IPS-20b (cell line): ENCODE measurements at regions not wholly inside any gene's neighbourhood (a gene's known extent, or its start where the extent isn't known, plus 50 kb on each side); places are given as distances from the start of the nearest gene placed in this dataset.

Experiments used
- H3K27ac ChIP-seq: one replicate; pipeline ENCODE4 v1.5.1; 2013; ENCODE audit warnings: low read length
- H3K27me3 ChIP-seq: 2 replicates; pipeline ENCODE4 v1.6.1; 2013; ENCODE audit warnings: mild to moderate bottlenecking, low read length, inconsistent platforms; ENCODE audit not compliant: insufficient read depth
- H3K36me3 ChIP-seq: 2 replicates; pipeline ENCODE4 v1.6.1; 2013; ENCODE audit warnings: low read depth, mild to moderate bottlenecking, inconsistent platforms, low read length, moderate library complexity; ENCODE audit not compliant: insufficient read depth
- H3K4me1 ChIP-seq: 2 replicates; pipeline ENCODE4 v1.6.1; 2013; ENCODE audit warnings: mild to moderate bottlenecking, control low read depth, inconsistent platforms, low read length, moderate library complexity; ENCODE audit not compliant: insufficient read depth
- H3K4me3 ChIP-seq: 2 replicates; pipeline ENCODE4 v1.5.1; 2013; ENCODE audit warnings: mild to moderate bottlenecking, low read length, inconsistent platforms
- H3K9ac ChIP-seq: 2 replicates; pipeline ENCODE4 v1.6.1; 2013; ENCODE audit warnings: low read depth, mild to moderate bottlenecking, inconsistent platforms, low read length, moderate library complexity
- H3K9me3 ChIP-seq: 2 replicates; pipeline ENCODE4 v1.6.1; 2013; ENCODE audit warnings: mild to moderate bottlenecking, low read depth, low read length, inconsistent platforms; ENCODE audit not compliant: insufficient read depth

- Histone ChIP-seq H3K4me3 (no peak overlapping the region), H3K4me1 (peaks cover under 1% of the 10 kb centered on the region; the same call in 1 of the 2 replicates), H3K36me3 (no peaks in the 10 kb centered on the region), H3K27me3 (no peaks in the 10 kb centered on the region; the same call in 1 of the 2 replicates), H3K9ac (no peak overlapping the region), H3K9me3 (no peaks in the 10 kb centered on the region), H3K27ac (no peak overlapping the region)
These were observed 301.3 kb upstream of the SKOR2 start for GRCh38 chr18:47552783-47553182.

DNA sequence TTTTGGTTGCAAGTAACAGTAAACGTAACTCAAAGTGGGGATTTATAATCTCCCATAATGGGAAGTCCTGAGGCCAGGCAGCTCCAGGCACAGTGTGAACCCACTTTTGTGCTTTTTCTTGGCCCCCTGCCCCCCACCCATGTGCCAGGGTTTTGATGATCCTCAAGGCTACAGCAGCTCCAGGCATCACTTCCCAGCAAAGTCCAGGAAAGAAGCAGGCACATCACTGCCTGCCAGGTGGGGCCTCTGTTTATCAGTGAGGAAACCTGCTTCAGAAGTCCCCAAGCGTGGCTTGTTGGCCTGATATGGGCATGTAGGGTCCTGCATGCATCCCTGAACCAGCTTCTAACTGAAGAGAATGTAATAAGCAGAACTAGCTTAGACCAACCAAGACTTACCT, 299.2 kb upstream of the SKOR2 start:
- H3K4me1 ChIP-seq, result no peaks in the 10 kb centered on the region
- H3K4me3 ChIP-seq, result no peak overlapping the region
- H3K27ac ChIP-seq, result no peak overlapping the region
- H3K9me3 ChIP-seq, result no peaks in the 10 kb centered on the region
- H3K27me3 ChIP-seq, result no peaks in the 10 kb centered on the region; the same call in 1 of the 2 replicates
- no peaks in the 10 kb centered on the region for H3K36me3 ChIP-seq
- no peak overlapping the region for H3K9ac ChIP-seq

GRCh38 chr18:47549021-47549540, 297.6 kb upstream of the SKOR2 start:
- Histone ChIP-seq H3K36me3 (no peaks in the 10 kb centered on the region), H3K4me3 (no peak overlapping the region), H3K9me3 (no peaks in the 10 kb centered on the region), H3K9ac (no peak overlapping the region), H3K27ac (no peak overlapping the region), H3K4me1 (no peaks in the 10 kb centered on the region), H3K27me3 (no peaks in the 10 kb centered on the region)

GRCh38 chr18:47547539-47548202, 296.2 kb upstream of the SKOR2 start:
- Histone ChIP-seq H3K4me3 (no peak overlapping the region), H3K27ac (no peak overlapping the region), H3K4me1 (no peaks in the 10 kb centered on the region), H3K36me3 (no peaks in the 10 kb centered on the region), H3K27me3 (no peaks in the 10 kb centered on the region), H3K9ac (no peak overlapping the region), H3K9me3 (no peaks in the 10 kb centered on the region)

- no peaks in the 10 kb centered on the region for H3K36me3 ChIP-seq
- no peak overlapping the region for H3K9ac ChIP-seq
- H3K27me3 ChIP-seq, result no peaks in the 10 kb centered on the region
- no peaks in the 10 kb centered on the region for H3K4me1 ChIP-seq
- H3K4me3 ChIP-seq, result no peak overlapping the region
- no peaks in the 10 kb centered on the region for H3K9me3 ChIP-seq
- no peak overlapping the region for H3K27ac ChIP-seq
These were observed 294.2 kb upstream of the SKOR2 start for GRCh38 chr18:47545613-47546012.

- Histone ChIP-seq H3K27me3 (no peaks in the 10 kb centered on the region), H3K4me1 (no peaks in the 10 kb centered on the region), H3K9ac (no peak overlapping the region)
These were observed 291.6 kb upstream of the SKOR2 start for GRCh38 chr18:47543080-47543479.

DNA sequence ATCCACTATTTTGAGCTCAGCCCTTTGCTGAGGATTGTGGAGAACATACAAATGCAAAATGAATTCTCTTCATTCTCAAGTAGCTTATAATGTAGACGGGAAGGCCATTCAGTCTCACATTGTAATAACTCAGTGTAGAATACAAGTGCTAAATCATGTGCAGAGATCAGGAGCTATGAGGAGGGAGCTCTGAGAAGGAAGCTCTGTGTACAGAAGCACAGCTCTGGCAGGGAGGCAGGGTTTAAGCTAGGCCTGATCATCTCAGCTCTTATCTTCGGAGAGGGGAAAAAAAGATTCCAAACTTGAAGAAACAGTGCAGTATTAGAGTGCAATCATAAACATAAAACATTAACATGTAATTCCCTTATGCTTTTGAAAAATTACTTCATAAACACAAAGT, 291.1 kb upstream of the SKOR2 start:
- H3K27me3 ChIP-seq, result no peaks in the 10 kb centered on the region
- no peaks in the 10 kb centered on the region for H3K4me1 ChIP-seq
- H3K36me3 ChIP-seq, result no peaks in the 10 kb centered on the region
- H3K9me3 ChIP-seq, result no peaks in the 10 kb centered on the region
- H3K9ac ChIP-seq, result no peak overlapping the region
- H3K4me3 ChIP-seq, result no peak overlapping the region
- H3K27ac ChIP-seq, result no peak overlapping the region

More at GRCh38 chr18:47543080-47543479, 291.6 kb upstream of the SKOR2 start:
- H3K36me3 ChIP-seq, result no peaks in the 10 kb centered on the region
- H3K27ac ChIP-seq, result no peak overlapping the region
- no peak overlapping the region for H3K4me3 ChIP-seq
- no peaks in the 10 kb centered on the region for H3K9me3 ChIP-seq

DNA sequence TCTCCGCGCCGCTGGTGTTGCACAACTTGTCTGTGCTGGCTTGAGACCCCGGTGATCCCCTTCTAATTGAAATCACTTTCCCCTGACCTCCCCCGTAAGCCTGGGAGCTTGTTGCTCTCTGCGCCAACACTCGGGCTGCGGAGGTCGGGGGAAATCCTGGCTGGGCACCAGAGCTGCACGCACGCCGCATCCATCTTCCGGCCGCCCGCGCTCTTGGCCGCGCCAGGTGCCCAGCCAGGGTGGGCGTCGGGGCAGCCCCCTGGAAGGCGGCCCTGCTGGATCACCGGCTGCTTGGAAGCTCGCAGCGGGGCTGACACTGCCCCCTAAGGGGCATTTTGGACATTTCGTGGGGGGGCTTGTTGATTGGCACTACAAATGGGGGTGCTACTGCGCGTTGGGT, 280.3 kb upstream of the SKOR2 start:
- Histone ChIP-seq H3K9ac (no peak overlapping the region), H3K4me1 (no peaks in the 10 kb centered on the region), H3K27me3 (peaks cover 4% of the 10 kb centered on the region; the same call in 1 of the 2 replicates), H3K9me3 (no peaks in the 10 kb centered on the region), H3K4me3 (no peak overlapping the region; the same call in 1 of the 2 replicates), H3K27ac (no peak overlapping the region), H3K36me3 (no peaks in the 10 kb centered on the region)

- H3K27ac ChIP-seq, result no peak overlapping the region
- H3K27me3 ChIP-seq, result peaks cover 4% of the 10 kb centered on the region; the same call in 1 of the 2 replicates
- H3K4me3 ChIP-seq, result no peak overlapping the region
- H3K9me3 ChIP-seq, result no peaks in the 10 kb centered on the region
- H3K36me3 ChIP-seq, result no peaks in the 10 kb centered on the region
- no peak overlapping the region; the same call in 1 of the 2 replicates for H3K9ac ChIP-seq
- no peaks in the 10 kb centered on the region for H3K4me1 ChIP-seq
These were observed 279.2 kb upstream of the SKOR2 start for GRCh38 chr18:47530695-47531094.

GRCh38 chr18:47528343-47528742, 276.9 kb upstream of the SKOR2 start:
- Histone ChIP-seq H3K27ac (no peak overlapping the region), H3K9ac (no peak overlapping the region), H3K36me3 (no peaks in the 10 kb centered on the region), H3K4me1 (no peaks in the 10 kb centered on the region), H3K27me3 (peaks cover 4% of the 10 kb centered on the region; the same call in 1 of the 2 replicates), H3K9me3 (no peaks in the 10 kb centered on the region), H3K4me3 (no peak overlapping the region)

DNA sequence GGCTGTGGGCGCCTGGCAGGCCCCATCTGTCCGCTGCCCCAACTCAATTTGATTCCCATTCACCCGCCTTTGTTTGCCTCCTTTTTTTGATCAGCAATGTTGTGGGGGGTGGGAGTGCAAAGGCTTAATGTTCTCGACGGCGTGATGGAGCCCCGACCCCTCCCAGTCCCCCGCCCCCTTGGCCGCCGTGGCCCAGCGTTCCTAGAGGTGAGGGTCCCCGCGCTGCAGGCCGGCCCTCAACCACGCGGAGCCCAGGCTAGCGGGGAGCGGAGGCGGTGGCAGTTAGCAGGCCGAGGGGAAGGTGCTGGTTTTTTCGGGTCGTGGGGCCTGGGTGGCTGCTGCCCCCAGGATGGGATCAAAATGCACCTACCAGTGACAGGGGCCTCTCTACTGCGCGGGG, 274.7 kb upstream of the SKOR2 start:
- Histone ChIP-seq H3K27me3 (no peaks in the 10 kb centered on the region), H3K36me3 (no peaks in the 10 kb centered on the region)

DNA sequence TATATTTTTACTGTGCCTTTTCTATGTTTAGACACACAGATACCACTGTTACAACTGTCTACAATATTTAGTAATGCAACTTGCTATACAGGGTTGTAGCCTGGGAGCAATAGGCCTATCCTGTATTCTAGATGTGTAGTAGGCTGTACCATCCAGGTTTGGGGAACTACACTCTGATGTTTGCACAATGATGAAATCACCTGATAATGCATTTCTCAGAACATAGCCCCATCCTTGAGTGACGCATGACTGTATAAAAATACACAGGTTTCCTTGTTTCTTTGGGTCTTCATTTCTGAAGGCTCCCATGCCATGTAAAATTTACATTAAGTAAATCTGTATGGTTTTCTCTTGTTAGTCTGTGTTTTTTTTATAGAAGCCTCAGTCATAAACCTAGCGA, 270.9 kb upstream of the SKOR2 start:
- no peaks in the 10 kb centered on the region for H3K9me3 ChIP-seq
- H3K9ac ChIP-seq, result no peak overlapping the region
- no peaks in the 10 kb centered on the region for H3K27me3 ChIP-seq
- no peak overlapping the region for H3K4me3 ChIP-seq
- no peaks in the 10 kb centered on the region for H3K36me3 ChIP-seq
- no peak overlapping the region for H3K27ac ChIP-seq
- no peaks in the 10 kb centered on the region for H3K4me1 ChIP-seq

More for the DNA sequence above, 274.7 kb upstream of the SKOR2 start:
- Histone ChIP-seq H3K9me3 (no peaks in the 10 kb centered on the region), H3K27ac (no peak overlapping the region), H3K9ac (no peak overlapping the region), H3K4me1 (no peaks in the 10 kb centered on the region), H3K4me3 (no peak overlapping the region)
